ENCODE measurements at regions not wholly inside any gene's neighbourhood (a gene's known extent, or its start where the extent isn't known, plus 50 kb on each side); places are given as distances from the start of the nearest gene placed in this dataset.

DNA sequence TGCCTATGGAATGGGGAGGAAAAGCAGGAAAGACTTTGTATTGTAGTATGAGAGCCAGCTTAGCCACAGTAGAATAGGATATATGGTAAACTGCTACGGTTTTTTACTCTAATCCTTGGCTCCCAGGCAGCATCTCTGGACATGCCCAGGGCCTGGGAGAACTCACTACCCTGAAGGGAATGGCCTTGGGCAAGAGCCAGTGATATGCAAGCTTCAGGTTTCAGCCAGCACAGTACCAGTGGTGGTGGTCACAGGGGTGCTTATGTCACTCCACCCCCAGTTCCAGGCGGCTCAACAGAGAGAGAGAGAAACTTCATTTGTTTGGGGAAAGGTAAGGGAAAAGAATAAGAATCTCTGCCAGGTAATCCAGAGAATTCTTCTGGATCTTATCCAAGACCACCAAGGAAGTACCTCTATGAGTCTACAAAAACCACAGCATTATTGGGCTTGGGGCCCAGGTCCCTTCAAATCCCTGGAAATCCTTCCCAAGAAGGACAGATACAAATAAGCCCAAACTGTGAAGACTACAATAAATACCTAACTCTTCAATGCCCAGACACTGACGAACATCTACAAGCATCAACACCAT is 121.2 kb downstream of the THBS2 start:
- 41% methylated on average over 3 of the region's 3 CpGs for WGBS (ENCODE audit: low lambda C conversion rate)
- no peak for TF ChIP-seq JUND (IDR thresholded peaks at IDR 0.05)
- TF ChIP-seq SMC3 (IDR thresholded peaks at IDR 0.05; ENCODE audit: low read depth, low read length): no peak
- H3K4me2 ChIP-seq: no peak overlapping the region

DNA sequence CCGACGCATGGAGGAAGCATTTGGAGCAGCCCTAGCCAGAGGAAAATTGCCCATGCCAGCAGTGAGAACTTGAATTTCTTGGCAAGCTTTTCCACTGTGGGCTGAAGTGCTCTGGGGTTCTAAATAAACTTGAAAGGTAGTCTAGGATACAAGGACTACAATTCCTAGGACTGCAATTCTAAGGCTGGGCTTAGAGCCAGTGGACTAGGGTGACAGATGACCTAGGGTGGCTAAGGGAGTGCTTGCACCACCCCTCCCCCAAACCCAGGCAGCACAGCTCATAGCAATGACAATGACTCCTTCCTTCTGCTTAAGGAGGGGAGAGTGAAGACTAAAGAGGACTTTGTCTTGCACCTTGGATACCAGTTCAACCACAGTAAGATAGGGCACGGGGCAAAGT is 122.3 kb downstream of the THBS2 start:
- no peak overlapping the region for H3K4me3 ChIP-seq (ENCODE audit: low read depth in 2 of 2, low read length in 1 of 2)
- TF ChIP-seq GATA2 (CRISPR knock-in tag; IDR thresholded peaks at IDR 0.05) (no peak), NRF1 (IDR thresholded peaks at IDR 0.05; ENCODE audit: low read depth, low read length) (no peak), MXI1 (IDR thresholded peaks at IDR 0.05; ENCODE audit: low read depth, low read length) (no peak), FOSL2 (IDR thresholded peaks at IDR 0.05; ENCODE audit: borderline replicate concordance, low read depth) (no peak), TCF12 (IDR thresholded peaks at IDR 0.05) (no peak), NFIC (IDR thresholded peaks at IDR 0.05; ENCODE audit: borderline replicate concordance) (no peak), FOXJ3 (CRISPR knock-in tag; IDR thresholded peaks at IDR 0.05) (no peak), POLR2AphosphoS5 (IDR thresholded peaks at IDR 0.05; ENCODE audit: low read depth, low read length) (no peak), ELF1 (IDR thresholded peaks at IDR 0.05) (no peak), EP300 (IDR thresholded peaks at IDR 0.05; ENCODE audit: borderline replicate concordance in 1 of 2, low read depth in 1 of 2, low read length in 1 of 2) (no peak), TEAD4 (IDR thresholded peaks at IDR 0.05; ENCODE audit: borderline replicate concordance, insufficient read depth) (no peak), MEF2A (IDR thresholded peaks at IDR 0.05; ENCODE audit: borderline replicate concordance, low read depth) (no peak)
- TF ChIP-seq, protein P1, sequence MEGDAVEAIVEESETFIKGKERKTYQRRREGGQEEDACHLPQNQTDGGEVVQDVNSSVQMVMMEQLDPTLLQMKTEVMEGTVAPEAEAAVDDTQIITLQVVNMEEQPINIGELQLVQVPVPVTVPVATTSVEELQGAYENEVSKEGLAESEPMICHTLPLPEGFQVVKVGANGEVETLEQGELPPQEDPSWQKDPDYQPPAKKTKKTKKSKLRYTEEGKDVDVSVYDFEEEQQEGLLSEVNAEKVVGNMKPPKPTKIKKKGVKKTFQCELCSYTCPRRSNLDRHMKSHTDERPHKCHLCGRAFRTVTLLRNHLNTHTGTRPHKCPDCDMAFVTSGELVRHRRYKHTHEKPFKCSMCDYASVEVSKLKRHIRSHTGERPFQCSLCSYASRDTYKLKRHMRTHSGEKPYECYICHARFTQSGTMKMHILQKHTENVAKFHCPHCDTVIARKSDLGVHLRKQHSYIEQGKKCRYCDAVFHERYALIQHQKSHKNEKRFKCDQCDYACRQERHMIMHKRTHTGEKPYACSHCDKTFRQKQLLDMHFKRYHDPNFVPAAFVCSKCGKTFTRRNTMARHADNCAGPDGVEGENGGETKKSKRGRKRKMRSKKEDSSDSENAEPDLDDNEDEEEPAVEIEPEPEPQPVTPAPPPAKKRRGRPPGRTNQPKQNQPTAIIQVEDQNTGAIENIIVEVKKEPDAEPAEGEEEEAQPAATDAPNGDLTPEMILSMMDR (IDR thresholded peaks at IDR 0.05): no peak
- TF ChIP-seq, protein P2, sequence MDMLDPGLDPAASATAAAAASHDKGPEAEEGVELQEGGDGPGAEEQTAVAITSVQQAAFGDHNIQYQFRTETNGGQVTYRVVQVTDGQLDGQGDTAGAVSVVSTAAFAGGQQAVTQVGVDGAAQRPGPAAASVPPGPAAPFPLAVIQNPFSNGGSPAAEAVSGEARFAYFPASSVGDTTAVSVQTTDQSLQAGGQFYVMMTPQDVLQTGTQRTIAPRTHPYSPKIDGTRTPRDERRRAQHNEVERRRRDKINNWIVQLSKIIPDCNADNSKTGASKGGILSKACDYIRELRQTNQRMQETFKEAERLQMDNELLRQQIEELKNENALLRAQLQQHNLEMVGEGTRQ (IDR thresholded peaks at IDR 0.05; ENCODE audit: borderline replicate concordance, low read depth, low read length): no peak
- no peak overlapping the region for H3K4me2 ChIP-seq
- H3K27me3 ChIP-seq (ENCODE audit: insufficient read depth): no peaks in the 10 kb centered on the region
- H3K27ac ChIP-seq (ENCODE audit: low read depth in 2 of 2, low read length in 1 of 2): no peak overlapping the region
- H2AFZ ChIP-seq (ENCODE audit: low read depth): no peak overlapping the region
- no peaks in the 10 kb centered on the region for H4K20me1 ChIP-seq (ENCODE audit: insufficient read depth)
- H3K9me3 ChIP-seq: no peaks in the 10 kb centered on the region
- no peaks in the 10 kb centered on the region for H3F3A ChIP-seq (replicated peaks; ENCODE audit: insufficient read depth)
- no peaks in the 10 kb centered on the region for H3K79me2 ChIP-seq (ENCODE audit: insufficient read depth)
- no peaks in the 10 kb centered on the region for H3K9me2 ChIP-seq
- no peak overlapping the region for H3K9ac ChIP-seq
- WGBS (ENCODE audit: low lambda C conversion rate): 33% methylated on average over 3 of the region's 3 CpGs
- CTCF ChIA-PET: no interaction called here
- no peaks in the 10 kb centered on the region for H3K4me1 ChIP-seq (ENCODE audit: control insufficient read depth in 1 of 2, insufficient read depth in 2 of 2, low read depth in 1 of 2, low read length in 1 of 2)
- DNase-seq: no peak
- POLR2A ChIA-PET: no interaction called here
- H3K36me3 ChIP-seq (replicated peaks in 1 of 2; ENCODE audit: control insufficient read depth in 1 of 2, insufficient read depth in 2 of 2, low read length in 1 of 2): no peaks in the 10 kb centered on the region

More for the DNA sequence above, 121.2 kb downstream of the THBS2 start:
- no peak overlapping the region for H2AFZ ChIP-seq (ENCODE audit: low read depth)
- H3K9ac ChIP-seq: no peak overlapping the region
- no peak for DNase-seq
- ChIA-PET POLR2A (no interaction called here), CTCF (interaction anchor here (1.0 kb wide), 1 partner anchor 11 kb away, joined by 3 read pairs; no protein-coding TSS in a partner anchor)
- H3K27ac ChIP-seq (ENCODE audit: low read depth in 2 of 2, low read length in 1 of 2): no peak overlapping the region
- no peaks in the 10 kb centered on the region for H3K9me3 ChIP-seq
- H3K4me3 ChIP-seq (ENCODE audit: low read depth in 2 of 2, low read length in 1 of 2): no peak overlapping the region
- no peaks in the 10 kb centered on the region for H3F3A ChIP-seq (replicated peaks; ENCODE audit: insufficient read depth)
- H3K4me1 ChIP-seq (ENCODE audit: control insufficient read depth in 1 of 2, insufficient read depth in 2 of 2, low read depth in 1 of 2, low read length in 1 of 2): no peaks in the 10 kb centered on the region
- no peaks in the 10 kb centered on the region for H3K27me3 ChIP-seq (ENCODE audit: insufficient read depth)
- H3K79me2 ChIP-seq (ENCODE audit: insufficient read depth): no peaks in the 10 kb centered on the region
- H3K9me2 ChIP-seq: no peaks in the 10 kb centered on the region
- no peaks in the 10 kb centered on the region for H3K36me3 ChIP-seq (replicated peaks in 1 of 2; ENCODE audit: control insufficient read depth in 1 of 2, insufficient read depth in 2 of 2, low read length in 1 of 2)
- H4K20me1 ChIP-seq (ENCODE audit: insufficient read depth): no peaks in the 10 kb centered on the region
